ENCODE measurements at regions not wholly inside any gene's neighbourhood (a gene's known extent, or its start where the extent isn't known, plus 50 kb on each side); places are given as distances from the start of the nearest gene placed in this dataset.

DNA sequence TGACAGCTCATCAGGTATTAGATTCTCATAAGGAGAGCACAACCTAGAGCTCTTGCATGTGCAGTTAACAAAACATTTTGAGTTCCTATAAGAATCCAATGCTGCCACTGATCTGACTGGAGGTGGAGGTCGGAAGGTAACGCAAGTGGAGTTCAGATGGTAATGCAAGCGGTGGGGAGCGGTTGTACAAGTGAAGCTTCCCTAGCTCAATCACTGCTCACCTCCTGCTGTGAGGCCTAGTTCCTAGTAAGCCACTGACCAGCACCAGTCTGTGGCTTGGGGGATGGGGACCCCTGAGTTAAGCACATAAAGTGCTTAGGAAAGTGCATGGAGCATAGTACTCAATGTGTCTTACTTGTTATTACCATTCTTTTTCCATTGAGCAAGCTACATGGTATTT lies 983.2 kb upstream of the IGFBP7 start:
- Histone ChIP-seq H3K27me3 (ENCODE audit: insufficient read depth, low read length) (no peaks in the 10 kb centered on the region), H3K36me3 (ENCODE audit: insufficient read depth, low read length) (no peaks in the 10 kb centered on the region), H2AFZ (ENCODE audit: low read depth, low read length) (no peak overlapping the region)

DNA sequence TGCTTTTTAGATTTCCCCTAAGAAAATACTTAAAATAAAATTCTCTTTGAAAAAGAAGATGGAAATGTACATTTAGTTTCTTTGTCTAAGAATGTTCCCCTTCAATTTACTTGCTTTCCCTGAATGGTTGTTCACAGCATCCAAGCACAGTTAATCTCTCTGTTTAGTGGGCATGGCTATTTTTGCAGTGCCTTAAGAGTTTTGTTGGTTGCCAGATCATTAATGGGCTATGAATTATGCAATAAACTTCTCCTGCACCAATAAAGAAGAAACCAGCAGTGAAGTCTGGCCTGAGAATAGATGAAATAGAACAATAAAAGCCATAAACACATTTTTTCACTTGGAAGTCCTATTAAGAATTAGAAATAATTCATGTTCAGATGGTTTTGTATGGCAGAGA lies 980.4 kb upstream of the IGFBP7 start:
- no peak overlapping the region for H3K4me3 ChIP-seq (ENCODE audit: low read length)
- H3K4me1 ChIP-seq (ENCODE audit: insufficient read depth, low read length): no peaks in the 10 kb centered on the region
- H3K36me3 ChIP-seq (ENCODE audit: insufficient read depth, low read length): no peaks in the 10 kb centered on the region
- no peaks in the 10 kb centered on the region for H3K27me3 ChIP-seq (ENCODE audit: insufficient read depth, low read length)
- H3K9me3 ChIP-seq (ENCODE audit: low read length): no peaks in the 10 kb centered on the region
- H2AFZ ChIP-seq (ENCODE audit: low read depth, low read length): no peak overlapping the region

More for the DNA sequence above, 983.2 kb upstream of the IGFBP7 start:
- H3K9me3 ChIP-seq (ENCODE audit: low read length): no peaks in the 10 kb centered on the region
- H3K4me1 ChIP-seq (ENCODE audit: insufficient read depth, low read length): no peaks in the 10 kb centered on the region
- no peak overlapping the region for H3K4me3 ChIP-seq (ENCODE audit: low read length)

DNA sequence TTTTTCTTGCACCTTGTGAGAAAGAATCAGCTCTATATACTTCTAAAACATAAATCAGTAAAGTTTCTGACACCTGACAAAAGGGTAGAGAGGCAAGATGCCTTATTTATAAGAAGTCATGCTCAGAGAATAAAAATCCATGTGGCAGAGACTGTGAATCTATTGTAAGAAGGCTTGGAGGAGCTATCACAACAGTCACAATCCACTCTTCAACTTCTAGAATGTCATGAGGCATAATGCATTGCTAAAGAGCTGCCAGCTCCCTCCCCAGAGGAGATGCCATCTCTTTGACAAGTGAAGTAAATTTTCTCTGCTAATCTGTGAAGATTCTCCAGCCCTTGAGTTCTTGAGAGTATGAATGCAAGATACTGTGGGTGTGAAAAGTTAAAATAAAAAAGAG lies 971.2 kb upstream of the IGFBP7 start:
- Histone ChIP-seq H3K27me3 (ENCODE audit: insufficient read depth, low read length) (no peaks in the 10 kb centered on the region), H3K4me1 (ENCODE audit: insufficient read depth, low read length) (no peaks in the 10 kb centered on the region), H2AFZ (ENCODE audit: low read depth, low read length) (no peak overlapping the region), H3K36me3 (ENCODE audit: insufficient read depth, low read length) (no peaks in the 10 kb centered on the region), H3K9me3 (ENCODE audit: low read length) (no peaks in the 10 kb centered on the region), H3K4me3 (ENCODE audit: low read length) (no peak overlapping the region)

DNA sequence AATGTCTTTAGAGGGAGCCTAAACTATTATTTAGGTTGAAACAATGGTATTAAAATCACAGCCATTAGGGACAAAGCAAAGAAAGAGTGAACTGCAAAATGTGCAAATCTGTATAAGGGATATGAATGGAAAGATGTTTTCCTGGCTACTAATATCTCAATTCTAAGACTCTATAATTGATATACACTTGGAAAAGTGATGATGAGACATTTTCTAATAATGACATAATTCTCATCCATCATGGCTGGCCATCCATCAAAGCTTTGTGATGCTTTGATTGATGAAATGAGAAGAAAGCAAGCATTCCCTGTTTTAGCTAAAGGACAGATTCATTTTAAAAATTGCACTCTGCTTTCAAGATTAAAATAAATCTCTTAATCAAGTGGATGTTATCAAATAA lies 965.5 kb upstream of the IGFBP7 start:
- Histone ChIP-seq H2AFZ (ENCODE audit: low read depth, low read length) (no peak overlapping the region), H3K27me3 (ENCODE audit: insufficient read depth, low read length) (no peaks in the 10 kb centered on the region), H3K36me3 (ENCODE audit: insufficient read depth, low read length) (no peaks in the 10 kb centered on the region), H3K4me3 (ENCODE audit: low read length) (no peak overlapping the region), H3K4me1 (ENCODE audit: insufficient read depth, low read length) (no peaks in the 10 kb centered on the region), H3K9me3 (ENCODE audit: low read length) (no peaks in the 10 kb centered on the region)

DNA sequence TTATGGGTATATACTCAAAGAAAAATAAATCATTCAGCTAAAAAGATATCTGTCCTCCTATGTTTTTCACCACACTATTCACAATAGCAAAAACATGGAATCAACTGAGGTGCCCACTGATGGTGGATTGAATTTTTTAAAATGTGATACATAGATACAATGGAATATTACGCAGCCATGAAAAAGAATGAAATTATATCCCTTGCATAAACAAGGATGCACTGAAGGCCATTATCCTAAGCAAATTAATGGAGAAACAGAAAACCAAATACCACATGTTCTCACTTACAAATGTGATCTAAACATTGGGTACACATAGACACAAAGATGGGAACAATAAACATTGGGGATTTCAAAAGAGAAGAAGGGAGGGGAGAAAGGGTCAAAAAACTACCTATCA lies 964.2 kb upstream of the IGFBP7 start:
- Histone ChIP-seq H3K4me3 (ENCODE audit: low read length) (no peak overlapping the region), H2AFZ (ENCODE audit: low read depth, low read length) (no peak overlapping the region), H3K36me3 (ENCODE audit: insufficient read depth, low read length) (no peaks in the 10 kb centered on the region), H3K9me3 (ENCODE audit: low read length) (no peaks in the 10 kb centered on the region), H3K27me3 (ENCODE audit: insufficient read depth, low read length) (no peaks in the 10 kb centered on the region), H3K4me1 (ENCODE audit: insufficient read depth, low read length) (no peaks in the 10 kb centered on the region)

DNA sequence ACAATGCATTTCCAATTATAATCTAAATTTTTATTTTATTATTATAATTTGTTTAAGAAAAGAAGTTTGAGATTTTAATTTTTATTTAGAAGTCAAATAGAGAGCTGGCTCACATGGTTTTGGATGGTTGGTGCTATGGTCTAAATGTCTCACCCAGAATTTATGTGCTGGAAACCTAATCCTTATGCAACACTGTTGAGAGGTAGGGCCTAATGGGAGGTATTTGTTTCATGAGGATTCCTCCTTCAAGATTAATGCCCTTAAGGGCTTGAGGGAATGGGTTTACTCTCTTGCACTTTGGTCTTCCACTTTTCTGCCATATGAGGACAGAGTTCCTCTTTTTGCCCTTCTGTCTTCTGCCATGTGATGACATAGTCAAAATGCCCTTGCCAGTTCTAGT lies 960.5 kb upstream of the IGFBP7 start:
- Histone ChIP-seq H3K36me3 (ENCODE audit: insufficient read depth, low read length) (no peaks in the 10 kb centered on the region), H3K9me3 (ENCODE audit: low read length) (no peaks in the 10 kb centered on the region), H2AFZ (ENCODE audit: low read depth, low read length) (no peak overlapping the region), H3K4me1 (ENCODE audit: insufficient read depth, low read length) (no peaks in the 10 kb centered on the region), H3K27me3 (ENCODE audit: insufficient read depth, low read length) (no peaks in the 10 kb centered on the region), H3K4me3 (ENCODE audit: low read length) (no peak overlapping the region)

DNA sequence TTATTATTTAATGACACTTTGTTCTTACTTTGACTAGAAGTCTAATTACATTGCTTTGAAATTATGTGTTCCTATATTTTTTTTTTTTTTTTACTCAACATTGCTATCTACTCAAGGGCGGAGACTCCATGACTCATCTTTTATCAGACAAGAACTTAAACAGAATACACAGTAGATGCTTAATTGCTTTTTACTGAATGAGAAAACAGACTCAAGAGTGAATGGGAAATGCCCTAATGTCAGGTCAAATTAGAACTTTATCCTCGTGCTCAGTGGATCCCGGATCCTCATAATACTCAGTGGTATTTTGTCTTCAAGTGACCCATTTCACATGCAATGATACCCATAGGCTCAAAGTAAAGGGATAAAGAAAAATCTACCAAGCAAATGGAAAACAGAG lies 954.5 kb upstream of the IGFBP7 start:
- no peak overlapping the region for H2AFZ ChIP-seq (ENCODE audit: low read depth, low read length)
- H3K27me3 ChIP-seq (ENCODE audit: insufficient read depth, low read length): no peaks in the 10 kb centered on the region
- H3K9me3 ChIP-seq (ENCODE audit: low read length): no peaks in the 10 kb centered on the region
- no peaks in the 10 kb centered on the region for H3K4me1 ChIP-seq (ENCODE audit: insufficient read depth, low read length)
- H3K4me3 ChIP-seq (ENCODE audit: low read length): no peak overlapping the region
- H3K36me3 ChIP-seq (ENCODE audit: insufficient read depth, low read length): no peaks in the 10 kb centered on the region

DNA sequence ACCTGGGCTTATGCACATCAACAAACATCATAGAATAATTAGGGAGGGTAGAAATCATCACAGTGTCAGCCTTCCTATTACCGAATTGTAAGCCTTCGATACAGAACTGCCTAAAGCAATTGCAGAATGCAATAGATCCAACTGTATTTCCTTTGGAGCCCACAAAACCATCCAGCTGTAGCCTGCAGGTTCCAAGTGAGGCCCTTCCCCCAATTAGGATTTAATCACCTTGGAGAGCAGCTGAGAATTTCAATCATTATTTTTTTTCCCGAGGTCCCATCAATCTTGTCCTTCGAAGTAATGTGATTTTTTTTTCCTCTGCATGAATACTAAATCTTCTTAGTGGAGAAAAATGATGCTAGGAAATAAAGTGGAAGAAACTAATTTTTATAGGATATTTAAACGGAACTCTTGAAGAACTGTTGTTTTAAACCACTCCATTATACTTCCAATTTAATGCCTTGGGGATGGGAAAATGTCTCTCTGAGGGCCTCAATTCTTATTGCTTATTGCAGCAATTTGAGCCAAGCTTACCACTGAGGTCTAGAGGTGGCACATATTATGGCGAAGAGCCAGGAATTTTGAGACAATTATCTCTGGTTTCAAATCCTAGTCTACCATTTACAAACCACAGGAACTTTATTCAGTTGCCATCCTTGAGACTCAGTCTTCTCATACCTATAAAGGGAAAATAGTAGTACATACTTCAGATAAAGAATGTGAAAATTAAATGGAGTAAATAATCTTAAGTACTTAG lies 953.4 kb upstream of the IGFBP7 start:
- Histone ChIP-seq H3K27me3 (ENCODE audit: insufficient read depth, low read length) (no peaks in the 10 kb centered on the region), H3K36me3 (ENCODE audit: insufficient read depth, low read length) (no peaks in the 10 kb centered on the region), H3K4me1 (ENCODE audit: insufficient read depth, low read length) (no peaks in the 10 kb centered on the region), H2AFZ (ENCODE audit: low read depth, low read length) (no peak overlapping the region), H3K9me3 (ENCODE audit: low read length) (no peaks in the 10 kb centered on the region), H3K4me3 (ENCODE audit: low read length) (no peak overlapping the region)

DNA sequence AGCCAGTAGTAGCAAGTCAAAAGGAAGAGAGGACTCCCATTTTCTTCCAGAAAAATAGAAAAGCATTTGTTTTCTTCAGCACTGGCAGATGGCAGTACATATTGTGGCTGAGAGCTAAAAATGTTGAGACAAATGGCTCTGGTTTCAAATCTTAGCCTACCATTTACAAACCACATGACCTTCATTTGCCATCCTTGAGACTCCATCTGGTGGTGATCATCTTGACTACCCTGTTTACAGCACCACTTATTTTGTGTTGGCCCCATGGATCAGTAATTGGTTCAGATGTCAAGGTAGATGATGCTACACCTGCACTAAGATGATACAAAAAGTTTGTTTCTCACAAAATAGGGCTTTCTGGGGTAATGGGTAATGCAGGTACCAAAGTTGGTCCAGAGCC lies 951.8 kb upstream of the IGFBP7 start:
- no peak overlapping the region for H3K4me3 ChIP-seq (ENCODE audit: low read length)
- no peaks in the 10 kb centered on the region for H3K36me3 ChIP-seq (ENCODE audit: insufficient read depth, low read length)
- no peaks in the 10 kb centered on the region for H3K4me1 ChIP-seq (ENCODE audit: insufficient read depth, low read length)
- no peaks in the 10 kb centered on the region for H3K27me3 ChIP-seq (ENCODE audit: insufficient read depth, low read length)
- H2AFZ ChIP-seq (ENCODE audit: low read depth, low read length): no peak overlapping the region
- H3K9me3 ChIP-seq (ENCODE audit: low read length): no peaks in the 10 kb centered on the region

DNA sequence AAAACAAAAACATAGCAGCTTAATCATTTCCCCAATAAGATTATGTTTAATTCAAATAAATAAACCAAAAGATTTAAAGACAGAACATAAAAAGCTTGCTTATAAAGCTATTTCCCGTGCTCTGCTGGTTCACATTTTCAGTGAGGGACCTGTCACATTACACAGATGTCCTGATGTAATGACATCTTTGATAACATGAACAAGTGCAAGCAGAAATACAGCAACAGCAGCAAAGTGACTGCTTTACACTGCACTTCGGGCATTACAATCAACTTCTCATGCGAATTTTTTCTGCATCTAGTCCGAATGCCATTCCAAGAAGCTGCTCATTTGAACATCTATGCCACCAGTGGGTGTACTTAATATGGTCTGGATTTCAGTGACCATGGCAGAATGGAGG lies 940.3 kb upstream of the IGFBP7 start:
- Histone ChIP-seq H3K36me3 (ENCODE audit: insufficient read depth, low read length) (no peaks in the 10 kb centered on the region), H3K4me1 (ENCODE audit: insufficient read depth, low read length) (no peaks in the 10 kb centered on the region), H3K9me3 (ENCODE audit: low read length) (no peaks in the 10 kb centered on the region), H2AFZ (ENCODE audit: low read depth, low read length) (no peak overlapping the region), H3K4me3 (ENCODE audit: low read length) (no peak overlapping the region), H3K27me3 (ENCODE audit: insufficient read depth, low read length) (no peaks in the 10 kb centered on the region)

DNA sequence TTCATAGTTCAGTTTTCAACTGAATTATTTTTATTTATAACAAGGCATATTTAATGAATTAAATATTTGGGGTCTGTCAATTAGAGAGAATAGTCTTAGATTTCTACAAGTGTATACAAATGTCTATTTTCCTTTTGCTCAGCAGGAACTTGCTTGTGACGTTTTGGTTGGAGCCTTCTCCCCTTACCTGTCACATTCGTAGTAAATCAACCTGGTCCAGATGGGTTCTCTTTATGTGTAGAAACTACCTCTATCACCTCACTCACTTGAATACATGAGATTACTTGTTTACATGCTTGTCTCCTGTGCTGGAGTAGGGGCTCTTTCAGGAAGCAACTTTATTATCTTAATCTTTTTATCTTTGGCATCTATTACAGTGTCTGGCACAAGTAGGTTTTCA lies 938.3 kb upstream of the IGFBP7 start:
- Histone ChIP-seq H3K4me3 (ENCODE audit: low read length) (no peak overlapping the region), H3K36me3 (ENCODE audit: insufficient read depth, low read length) (no peaks in the 10 kb centered on the region), H3K9me3 (ENCODE audit: low read length) (no peaks in the 10 kb centered on the region), H2AFZ (ENCODE audit: low read depth, low read length) (no peak overlapping the region), H3K4me1 (ENCODE audit: insufficient read depth, low read length) (no peaks in the 10 kb centered on the region), H3K27me3 (ENCODE audit: insufficient read depth, low read length) (no peaks in the 10 kb centered on the region)

DNA sequence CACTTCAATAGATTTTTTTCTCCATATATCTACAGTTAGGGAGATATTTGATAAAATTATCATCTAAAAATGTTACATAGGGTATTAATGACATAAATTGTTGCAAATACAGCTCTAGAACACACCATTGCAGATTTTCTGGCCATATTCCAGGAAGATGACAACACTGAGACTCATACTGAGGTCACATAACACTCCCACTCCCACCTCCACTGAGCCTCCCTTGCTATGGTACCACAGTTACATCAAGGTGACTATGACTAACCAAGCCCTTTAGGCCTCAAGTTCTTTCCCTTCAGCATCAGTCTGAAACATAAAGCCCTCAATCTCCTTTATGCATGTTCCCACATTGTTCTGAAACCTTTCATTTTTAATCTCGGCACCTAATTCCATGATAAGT lies 932.0 kb upstream of the IGFBP7 start:
- Histone ChIP-seq H3K36me3 (ENCODE audit: insufficient read depth, low read length) (no peaks in the 10 kb centered on the region), H3K4me1 (ENCODE audit: insufficient read depth, low read length) (no peaks in the 10 kb centered on the region), H3K27me3 (ENCODE audit: insufficient read depth, low read length) (no peaks in the 10 kb centered on the region), H3K4me3 (ENCODE audit: low read length) (no peak overlapping the region), H3K9me3 (ENCODE audit: low read length) (no peaks in the 10 kb centered on the region), H2AFZ (ENCODE audit: low read depth, low read length) (no peak overlapping the region)

DNA sequence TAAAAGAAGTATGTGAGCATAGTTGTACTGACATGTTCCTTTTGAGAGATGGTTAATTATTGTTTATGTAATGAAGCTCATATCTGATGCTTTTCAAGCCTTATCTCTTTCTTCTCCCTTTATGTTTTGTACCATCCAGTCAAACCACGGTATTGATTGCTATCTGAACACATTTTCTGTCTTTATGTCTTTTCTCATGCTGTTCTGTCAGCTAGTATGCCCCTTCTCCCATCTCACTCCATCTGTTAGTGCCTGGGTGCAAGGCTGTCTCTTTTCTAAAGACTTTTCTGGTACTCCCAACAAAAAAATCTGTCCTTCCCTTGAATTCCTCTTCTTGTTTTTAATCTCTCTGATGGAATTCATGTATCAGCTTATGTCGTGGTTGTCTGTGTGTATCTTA lies 883.8 kb upstream of the IGFBP7 start:
- Histone ChIP-seq H3K27me3 (ENCODE audit: insufficient read depth, low read length) (no peaks in the 10 kb centered on the region), H3K36me3 (ENCODE audit: insufficient read depth, low read length) (no peaks in the 10 kb centered on the region), H3K4me1 (ENCODE audit: insufficient read depth, low read length) (no peaks in the 10 kb centered on the region), H3K4me3 (ENCODE audit: low read length) (no peak overlapping the region), H3K9me3 (ENCODE audit: low read length) (no peaks in the 10 kb centered on the region), H2AFZ (ENCODE audit: low read depth, low read length) (no peak overlapping the region)

DNA sequence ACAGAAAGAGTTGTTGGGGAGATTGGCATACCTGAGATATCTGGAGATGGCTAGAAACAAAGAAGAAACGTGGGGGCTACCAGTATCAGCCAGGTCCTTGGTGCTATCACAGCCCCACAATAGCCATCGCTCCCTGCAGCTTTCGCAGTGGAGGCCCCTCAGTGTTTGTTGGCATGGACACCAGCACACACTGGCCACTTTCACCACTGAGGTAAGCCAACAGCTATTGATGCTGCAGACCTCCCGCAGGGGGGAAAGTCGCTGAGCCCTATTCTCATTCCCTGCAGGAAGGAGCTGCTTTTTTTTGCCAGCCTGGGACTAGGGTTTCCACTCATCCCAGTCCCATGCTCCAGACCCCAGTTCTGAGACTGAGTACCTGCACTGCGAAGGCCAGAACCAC lies 879.2 kb upstream of the IGFBP7 start:
- Histone ChIP-seq H3K4me1 (ENCODE audit: insufficient read depth, low read length) (no peaks in the 10 kb centered on the region), H3K27me3 (ENCODE audit: insufficient read depth, low read length) (no peaks in the 10 kb centered on the region), H3K9me3 (ENCODE audit: low read length) (no peaks in the 10 kb centered on the region), H2AFZ (ENCODE audit: low read depth, low read length) (no peak overlapping the region), H3K36me3 (ENCODE audit: insufficient read depth, low read length) (no peaks in the 10 kb centered on the region), H3K4me3 (ENCODE audit: low read length) (no peak overlapping the region)
